Brain microvascular endothelial cell (primary cell): ENCODE measurements at regions not wholly inside any gene's neighbourhood (a gene's known extent, or its start where the extent isn't known, plus 50 kb on each side); places are given as distances from the start of the nearest gene placed in this dataset.
A peak's percentile ranks its signal among the peaks of the same experiment; 100 is the strongest.

Source experiments
- DNase-seq: peaks from one replicate; pipeline ENCODE4 v3.0.0-alpha.2; 2020
- H3K27ac ChIP-seq: fragments of 250-450 bp; sonication (Bioruptor Pico); 2 replicates; pipeline ENCODE4 v1.5.1; 2020; ENCODE audit warnings: mild to moderate bottlenecking, moderate library complexity
- H3K27me3 ChIP-seq: fragments of 250-450 bp; sonication (Bioruptor Pico); replicated peaks from 2 replicates; pipeline ENCODE4 v1.5.1; 2020; ENCODE audit warnings: mild to moderate bottlenecking
- H3K36me3 ChIP-seq: fragments of 250-450 bp; sonication (Bioruptor Pico); replicated peaks from 2 replicates; pipeline ENCODE4 v1.5.1; 2020; ENCODE audit warnings: mild to moderate bottlenecking
- H3K4me3 ChIP-seq: 2 replicates; pipeline ENCODE4 v1.5.1; 2011; ENCODE audit warnings: low read depth, mild to moderate bottlenecking, control low read depth, low read length, moderate library complexity
- CTCF ChIP-seq: IDR thresholded peaks from 2 replicates; pipeline ENCODE4 v1.5.1; 2011; ENCODE audit warnings: low read depth, mild to moderate bottlenecking, moderate library complexity, low read length, control low read depth, inconsistent platforms; ENCODE audit errors: missing control alignments
- in situ Hi-C: cut with HindIII; loops from 2 replicates; pipeline ENCODE4 v1.10.0; 2017; ENCODE audit warnings: low sequenced_read_pairs, low pct_ligation_motif_present

- in situ Hi-C loops, result no loop called here
- no peak for DNase-seq
- no peak for TF ChIP-seq CTCF
- Histone ChIP-seq H3K4me3 (no peak overlapping the region), H3K36me3 (no peaks in the 10 kb centered on the region), H3K27ac (no peak overlapping the region), H3K27me3 (no peaks in the 10 kb centered on the region)
Observed at GRCh38 chr22:23386822-23387580, 193.1 kb downstream of the IGLL1 start.

- TF ChIP-seq CTCF, result peak; percentile 98
- Histone ChIP-seq H3K27me3 (no peaks in the 10 kb centered on the region), H3K4me3 (no peak overlapping the region), H3K27ac (no peak overlapping the region), H3K36me3 (no peaks in the 10 kb centered on the region)
- in situ Hi-C loops, result no loop called here
- DNase-seq, result peak; percentile 71
Observed at GRCh38 chr22:23385678-23386631, 194.1 kb downstream of the IGLL1 start.

GRCh38 chr22:23384923-23385677 is 195.0 kb downstream of the IGLL1 start:
- DNase-seq, result no peak
- Histone ChIP-seq H3K27ac (no peak overlapping the region), H3K27me3 (no peaks in the 10 kb centered on the region), H3K4me3 (no peak overlapping the region), H3K36me3 (no peaks in the 10 kb centered on the region)
- TF ChIP-seq CTCF, result no peak
- in situ Hi-C loops, result no loop called here

GRCh38 chr22:23384431-23384830 is 195.7 kb downstream of the IGLL1 start:
- no peak for DNase-seq
- H3K4me3 ChIP-seq, result no peak overlapping the region
- H3K27ac ChIP-seq, result no peak overlapping the region
- TF ChIP-seq CTCF, result no peak
- H3K27me3 ChIP-seq, result no peaks in the 10 kb centered on the region
- no peaks in the 10 kb centered on the region for H3K36me3 ChIP-seq
- in situ Hi-C loops, result no loop called here

GRCh38 chr22:23383491-23384361 is 196.4 kb downstream of the IGLL1 start:
- no peak for DNase-seq
- Histone ChIP-seq H3K4me3 (no peak overlapping the region), H3K36me3 (no peaks in the 10 kb centered on the region), H3K27ac (no peak overlapping the region), H3K27me3 (no peaks in the 10 kb centered on the region)
- TF ChIP-seq CTCF, result no peak
- in situ Hi-C loops, result no loop called here
